Activated CD4-positive, alpha-beta T cell treated with anti-CD3 and anti-CD28 coated beads, Interleukin-2, amount 10 ng/mL, durations not matched to agents 24 days and 14 days (primary cell): ENCODE measurements at regions not wholly inside any gene's neighbourhood (a gene's known extent, or its start where the extent isn't known, plus 50 kb on each side); places are given as distances from the start of the nearest gene placed in this dataset.

Source experiments
- DNase-seq: peaks from one replicate; pipeline ENCODE4 v3.0.0; 2022
- H3K27ac Mint-ChIP-seq: one replicate; pipeline ENCODE4 v1.8.0; 2022; ENCODE audit warnings: mild to moderate bottlenecking, mixed read lengths
- H3K27me3 Mint-ChIP-seq: one replicate; pipeline ENCODE4 v1.8.0; 2022; ENCODE audit warnings: mixed read lengths
- H3K36me3 Mint-ChIP-seq: one replicate; pipeline ENCODE4 v1.8.0; 2022; ENCODE audit warnings: low read depth, mild to moderate bottlenecking, mixed read lengths
- H3K4me1 Mint-ChIP-seq: one replicate; pipeline ENCODE4 v1.8.0; 2021; ENCODE audit warnings: mixed read lengths
- H3K4me3 Mint-ChIP-seq: one replicate; pipeline ENCODE4 v1.8.0; 2022; ENCODE audit warnings: mild to moderate bottlenecking, moderate library complexity, mixed read lengths
- H3K9me3 Mint-ChIP-seq: one replicate; pipeline ENCODE4 v1.8.0; 2021; ENCODE audit warnings: mixed read lengths
- intact Hi-C: fragments of 100-400 bp; cut with micrococcal nuclease; formaldehyde crosslinking; loops from one replicate; pipeline ENCODE4 v1.15.1; 2023

GRCh38 chr20:57860576-57860975, 150.8 kb upstream of the PMEPA1 start:
- intact Hi-C loops: no loop called here
- H3K9me3 Mint-ChIP-seq: no peaks in the 10 kb centered on the region
- peaks cover 15% of the 10 kb centered on the region for H3K27me3 Mint-ChIP-seq
- peaks cover 3% of the 10 kb centered on the region for H3K4me1 Mint-ChIP-seq
- H3K4me3 Mint-ChIP-seq: no peak overlapping the region
- no peak overlapping the region for H3K27ac Mint-ChIP-seq
- DNase-seq: no peak
- no peaks in the 10 kb centered on the region for H3K36me3 Mint-ChIP-seq

GRCh38 chr20:57857969-57858368, 148.2 kb upstream of the PMEPA1 start:
- no peaks in the 10 kb centered on the region for H3K9me3 Mint-ChIP-seq
- H3K27me3 Mint-ChIP-seq: peaks cover 7% of the 10 kb centered on the region
- no peak overlapping the region for H3K4me3 Mint-ChIP-seq
- DNase-seq: no peak
- no peaks in the 10 kb centered on the region for H3K36me3 Mint-ChIP-seq
- H3K27ac Mint-ChIP-seq: no peak overlapping the region
- intact Hi-C loops: no loop called here
- H3K4me1 Mint-ChIP-seq: no peaks in the 10 kb centered on the region

- H3K4me1 Mint-ChIP-seq: no peaks in the 10 kb centered on the region
- no peak overlapping the region for H3K4me3 Mint-ChIP-seq
- peaks cover 11% of the 10 kb centered on the region for H3K27me3 Mint-ChIP-seq
- H3K27ac Mint-ChIP-seq: no peak overlapping the region
- no peak for DNase-seq
- intact Hi-C loops: no loop called here
- H3K9me3 Mint-ChIP-seq: no peaks in the 10 kb centered on the region
- no peaks in the 10 kb centered on the region for H3K36me3 Mint-ChIP-seq
Measured at GRCh38 chr20:57857118-57857517, 147.3 kb upstream of the PMEPA1 start.

- Mint-ChIP-seq H3K9me3 (no peaks in the 10 kb centered on the region), H3K4me3 (no peak overlapping the region), H3K4me1 (no peaks in the 10 kb centered on the region), H3K27ac (no peak overlapping the region), H3K36me3 (no peaks in the 10 kb centered on the region), H3K27me3 (peaks cover 15% of the 10 kb centered on the region)
- no peak for DNase-seq
- intact Hi-C loops: no loop called here
Measured at GRCh38 chr20:57856658-57857057, 146.8 kb upstream of the PMEPA1 start.

GRCh38 chr20:57851796-57852195, 142.0 kb upstream of the PMEPA1 start:
- Mint-ChIP-seq H3K4me3 (no peak overlapping the region), H3K9me3 (no peaks in the 10 kb centered on the region), H3K27me3 (peaks cover 11% of the 10 kb centered on the region), H3K27ac (no peak overlapping the region), H3K36me3 (no peaks in the 10 kb centered on the region), H3K4me1 (no peaks in the 10 kb centered on the region)
- no peak for DNase-seq
- intact Hi-C loops: no loop called here

- Mint-ChIP-seq H3K27me3 (peaks cover 13% of the 10 kb centered on the region), H3K4me3 (no peak overlapping the region), H3K36me3 (no peaks in the 10 kb centered on the region), H3K27ac (no peak overlapping the region), H3K4me1 (no peaks in the 10 kb centered on the region), H3K9me3 (no peaks in the 10 kb centered on the region)
- no peak for DNase-seq
- intact Hi-C loops: no loop called here
Measured at GRCh38 chr20:57851025-57851682, 141.3 kb upstream of the PMEPA1 start.

GRCh38 chr20:57849521-57850215, 139.9 kb upstream of the PMEPA1 start:
- Mint-ChIP-seq H3K27ac (no peak overlapping the region), H3K27me3 (peaks cover 13% of the 10 kb centered on the region), H3K9me3 (no peaks in the 10 kb centered on the region), H3K4me1 (no peaks in the 10 kb centered on the region), H3K36me3 (no peaks in the 10 kb centered on the region), H3K4me3 (no peak overlapping the region)
- DNase-seq: no peak
- intact Hi-C loops: no loop called here

- H3K9me3 Mint-ChIP-seq: no peaks in the 10 kb centered on the region
- H3K4me3 Mint-ChIP-seq: no peak overlapping the region
- no peak overlapping the region for H3K27ac Mint-ChIP-seq
- H3K4me1 Mint-ChIP-seq: no peaks in the 10 kb centered on the region
- no peaks in the 10 kb centered on the region for H3K36me3 Mint-ChIP-seq
- no peak for DNase-seq
- intact Hi-C loops: no loop called here
- peaks cover 13% of the 10 kb centered on the region for H3K27me3 Mint-ChIP-seq
Measured at GRCh38 chr20:57849121-57849520, 139.3 kb upstream of the PMEPA1 start.

- intact Hi-C loops: no loop called here
- Mint-ChIP-seq H3K27me3 (peaks cover 13% of the 10 kb centered on the region), H3K27ac (no peak overlapping the region), H3K9me3 (no peaks in the 10 kb centered on the region), H3K36me3 (no peaks in the 10 kb centered on the region), H3K4me1 (no peaks in the 10 kb centered on the region), H3K4me3 (no peak overlapping the region)
- no peak for DNase-seq
Measured at GRCh38 chr20:57848282-57848681, 138.5 kb upstream of the PMEPA1 start.

GRCh38 chr20:57847104-57847503, 137.3 kb upstream of the PMEPA1 start:
- Mint-ChIP-seq H3K27me3 (peaks cover 9% of the 10 kb centered on the region), H3K9me3 (no peaks in the 10 kb centered on the region), H3K36me3 (no peaks in the 10 kb centered on the region), H3K27ac (no peak overlapping the region), H3K4me1 (no peaks in the 10 kb centered on the region), H3K4me3 (no peak overlapping the region)
- intact Hi-C loops: no loop called here
- DNase-seq: no peak

- Mint-ChIP-seq H3K27me3 (peaks cover 5% of the 10 kb centered on the region), H3K36me3 (no peaks in the 10 kb centered on the region), H3K9me3 (no peaks in the 10 kb centered on the region), H3K27ac (no peak overlapping the region), H3K4me1 (no peaks in the 10 kb centered on the region), H3K4me3 (no peak overlapping the region)
- DNase-seq: no peak
- intact Hi-C loops: no loop called here
Measured at GRCh38 chr20:57844626-57845596, 135.1 kb upstream of the PMEPA1 start.

- no peaks in the 10 kb centered on the region for H3K9me3 Mint-ChIP-seq
- no peak for DNase-seq
- H3K4me1 Mint-ChIP-seq: no peaks in the 10 kb centered on the region
- no peak overlapping the region for H3K27ac Mint-ChIP-seq
- H3K36me3 Mint-ChIP-seq: no peaks in the 10 kb centered on the region
- intact Hi-C loops: no loop called here
- H3K4me3 Mint-ChIP-seq: no peak overlapping the region
- H3K27me3 Mint-ChIP-seq: peaks cover 5% of the 10 kb centered on the region
Measured at GRCh38 chr20:57843941-57844625, 134.3 kb upstream of the PMEPA1 start.

- Mint-ChIP-seq H3K4me3 (no peak overlapping the region), H3K9me3 (no peaks in the 10 kb centered on the region), H3K4me1 (no peaks in the 10 kb centered on the region), H3K27ac (no peak overlapping the region), H3K27me3 (peaks cover 4% of the 10 kb centered on the region), H3K36me3 (no peaks in the 10 kb centered on the region)
- intact Hi-C loops: no loop called here
- DNase-seq: no peak
Measured at GRCh38 chr20:57842720-57843119, 132.9 kb upstream of the PMEPA1 start.
